ENCODE measurements at regions not wholly inside any gene's neighbourhood (a gene's known extent, or its start where the extent isn't known, plus 50 kb on each side); places are given as distances from the start of the nearest gene placed in this dataset.
"Not testable (repeated sequence)": the region's sequence is repeated elsewhere in the genome, so short reads cannot be mapped to it uniquely, and the experiment has no call there.

DNA sequence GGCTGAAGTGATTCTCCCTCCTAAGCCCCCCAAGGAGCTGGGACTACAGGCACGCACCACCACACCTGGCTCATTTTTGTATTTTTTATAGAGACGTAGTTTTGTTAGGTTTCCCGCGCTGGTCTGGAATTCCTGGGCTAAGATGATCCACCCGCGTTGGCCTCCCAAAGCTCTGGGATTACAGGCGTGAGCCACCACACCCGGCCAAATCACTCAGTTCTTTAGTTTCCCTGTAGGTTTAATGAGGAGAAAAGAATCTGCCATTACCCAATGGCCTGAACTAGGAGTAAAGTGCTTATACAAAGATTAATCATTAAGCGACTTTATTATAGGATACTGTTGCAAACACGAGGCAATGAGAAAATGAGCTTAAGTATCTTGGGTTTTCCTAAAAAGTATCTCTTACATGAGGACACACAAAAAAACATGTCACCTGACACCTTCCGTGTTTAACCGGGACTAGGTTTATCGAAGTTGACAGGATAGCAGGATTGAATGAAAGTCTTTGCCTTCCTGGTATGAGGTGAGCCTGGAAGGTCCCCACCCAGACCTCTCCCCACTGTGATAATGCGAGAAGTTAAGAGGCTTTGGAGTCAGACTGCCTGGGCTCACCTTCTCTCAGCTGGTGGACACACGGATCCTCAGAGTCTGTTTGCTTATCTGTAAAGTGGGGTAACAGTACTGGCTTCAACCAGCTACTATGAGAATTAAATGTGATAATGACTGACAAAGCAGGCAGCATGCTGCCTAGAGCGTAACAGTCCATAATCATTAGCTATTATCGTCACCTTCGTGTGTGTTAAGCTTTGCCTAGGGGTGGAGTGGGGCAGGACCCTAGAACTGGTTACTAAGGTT lies 133.5 kb upstream of the KRAS start:
- FAIRE-seq (no peak), DNase-seq (ENCODE audit: low spot score) (no peak)

DNA sequence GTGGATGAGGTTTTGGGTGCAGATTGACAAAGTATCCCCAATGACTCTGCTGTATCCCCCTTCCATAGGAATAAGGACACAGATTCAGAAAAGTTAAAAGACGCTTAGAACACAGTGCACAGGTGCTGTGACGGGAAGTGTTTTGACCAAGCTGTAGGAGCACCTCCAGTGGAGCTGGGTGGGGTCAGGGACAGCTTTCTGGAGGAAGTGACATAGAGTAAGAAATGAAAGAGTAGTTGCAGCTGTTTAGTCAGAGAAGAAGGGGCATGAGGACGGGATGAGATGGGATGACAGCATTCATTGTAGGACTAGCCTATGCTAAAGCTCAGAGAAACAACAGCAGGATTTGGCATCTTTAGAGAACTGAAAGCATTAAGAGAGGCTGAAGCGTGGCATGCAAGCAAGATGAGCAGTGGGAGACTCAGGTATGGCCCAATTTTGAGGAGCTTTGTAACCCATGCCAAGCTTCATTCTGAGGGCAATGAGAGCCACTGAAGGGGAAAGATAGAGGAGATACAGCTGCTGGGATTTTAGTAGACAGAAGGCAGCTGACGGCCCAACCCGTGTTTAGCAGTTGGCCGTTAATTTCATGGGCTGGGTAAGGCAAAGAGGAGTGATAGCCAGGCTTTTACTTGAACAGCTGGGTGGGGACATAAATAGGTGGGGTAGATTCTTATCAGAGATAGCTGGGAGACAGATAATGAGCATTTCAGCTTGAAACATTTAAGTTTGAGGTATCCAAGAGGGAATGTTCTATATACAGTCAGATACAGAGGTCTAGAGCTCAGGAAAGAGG lies 131.8 kb upstream of the KRAS start:
- DNase-seq (ENCODE audit: low spot score): no peak
- FAIRE-seq: no peak

DNA sequence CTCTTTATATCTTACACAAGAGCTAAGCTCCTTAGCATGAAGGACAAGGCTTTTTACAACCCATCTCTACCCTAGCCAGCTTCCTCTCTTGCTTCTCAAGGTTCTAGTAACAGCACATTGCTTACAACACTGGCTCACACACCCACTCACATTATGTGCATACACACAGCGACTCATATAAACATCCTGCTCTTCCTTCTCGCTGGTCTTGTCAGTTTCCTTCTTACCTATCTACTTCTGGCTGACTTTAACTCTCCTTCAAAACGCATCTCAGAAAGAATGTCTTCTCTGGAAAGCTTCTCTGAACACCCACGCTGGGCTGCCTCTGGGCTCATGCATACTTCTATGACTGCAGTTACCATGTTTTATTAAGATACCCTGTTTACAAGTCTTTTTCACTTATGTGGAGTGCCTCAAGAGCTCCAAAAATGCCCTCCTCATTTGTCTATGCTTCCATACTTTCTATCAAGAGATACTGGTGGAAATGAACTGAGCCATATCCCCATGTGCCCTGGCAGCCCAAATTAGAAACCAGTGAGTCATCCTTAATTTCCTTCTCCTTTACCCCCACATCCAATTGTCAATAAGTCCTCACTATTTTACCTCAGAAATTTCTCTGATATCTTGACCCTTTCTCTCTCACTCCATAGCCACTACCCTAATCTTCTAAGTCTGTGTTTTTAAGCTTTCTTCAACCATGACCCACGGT lies 126.9 kb upstream of the KRAS start:
- no peak for DNase-seq (ENCODE audit: low spot score)
- no peak for FAIRE-seq

DNA sequence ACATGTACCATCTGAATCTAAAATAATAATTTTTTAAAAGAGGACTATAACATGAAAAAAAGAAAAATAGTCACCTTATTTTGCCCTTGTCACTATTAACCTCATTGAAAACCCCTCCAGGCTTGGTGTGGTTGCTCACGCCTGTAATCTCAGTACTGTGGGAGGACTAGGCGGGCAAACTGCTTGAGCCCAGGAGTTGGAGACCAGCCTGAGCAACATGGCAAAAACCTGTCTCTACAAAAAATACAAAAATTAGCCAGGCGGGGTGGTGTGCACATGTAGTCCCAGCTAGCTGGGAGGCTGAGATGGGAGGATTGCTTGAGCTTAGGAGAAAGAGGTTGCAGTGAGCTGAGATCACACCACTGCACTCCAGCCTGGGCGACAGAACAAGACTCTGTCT lies 126.3 kb upstream of the KRAS start:
- no peak for DNase-seq (ENCODE audit: low spot score)
- no peak for FAIRE-seq

DNA sequence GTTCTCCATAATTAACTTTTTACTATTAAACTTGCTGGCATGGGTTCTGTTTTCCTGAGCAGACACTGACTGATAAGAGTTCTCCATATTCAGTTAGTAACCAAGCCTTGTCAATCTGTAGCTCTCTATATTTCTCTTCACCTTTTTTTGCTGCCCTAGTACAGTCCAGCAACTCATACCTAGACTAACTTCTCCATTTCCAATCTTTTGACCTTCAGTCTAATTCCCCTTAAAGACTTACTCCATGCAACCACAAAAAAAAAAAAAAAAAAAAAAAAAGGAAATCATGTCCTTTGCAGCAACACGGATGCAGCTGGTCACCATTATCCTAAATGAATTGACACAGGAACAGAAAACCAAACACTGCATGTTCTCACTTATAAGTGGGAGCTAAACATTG lies 125.7 kb upstream of the KRAS start:
- FAIRE-seq (no peak), DNase-seq (ENCODE audit: low spot score) (no peak)

DNA sequence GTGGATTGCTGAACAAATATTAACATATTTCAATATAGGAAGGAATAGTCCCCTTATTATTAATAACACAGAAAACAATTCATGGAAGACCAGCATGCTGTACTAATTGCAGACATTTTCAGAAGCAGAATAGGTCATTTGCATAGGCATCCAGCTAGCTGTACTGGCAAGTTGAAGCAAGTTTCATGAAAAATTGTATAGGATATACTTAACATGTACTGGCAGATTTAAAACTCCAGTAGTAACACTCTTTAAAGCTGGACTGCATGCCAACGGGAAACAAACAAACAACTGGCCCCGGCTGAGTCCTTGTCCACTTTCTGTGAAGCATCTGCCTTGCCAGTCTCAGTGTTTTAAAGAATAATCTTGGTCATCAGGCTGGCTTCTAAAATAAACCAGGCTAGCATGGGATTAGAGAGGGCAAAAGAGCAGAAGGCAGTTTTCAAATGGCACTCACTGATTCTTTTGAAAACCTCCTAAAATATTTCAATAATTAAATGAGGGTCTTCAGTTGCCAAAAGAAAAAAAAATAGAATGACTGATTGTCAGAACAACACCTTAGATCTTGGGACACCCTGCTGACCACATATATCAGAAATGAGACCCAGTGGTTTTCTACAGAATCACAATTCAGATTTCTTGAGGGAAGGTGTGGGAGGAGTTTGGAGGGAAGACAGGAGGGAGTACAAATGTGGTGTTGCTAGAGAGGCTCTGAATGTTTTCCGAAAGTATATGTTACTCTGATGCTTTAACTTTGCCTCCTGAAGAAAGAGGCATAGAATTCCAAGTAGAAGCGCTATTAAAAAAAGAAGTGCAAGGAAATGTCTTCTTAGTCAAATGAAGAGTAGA lies 122.5 kb upstream of the KRAS start:
- no peak for FAIRE-seq
- no peak for DNase-seq (ENCODE audit: low spot score)

DNA sequence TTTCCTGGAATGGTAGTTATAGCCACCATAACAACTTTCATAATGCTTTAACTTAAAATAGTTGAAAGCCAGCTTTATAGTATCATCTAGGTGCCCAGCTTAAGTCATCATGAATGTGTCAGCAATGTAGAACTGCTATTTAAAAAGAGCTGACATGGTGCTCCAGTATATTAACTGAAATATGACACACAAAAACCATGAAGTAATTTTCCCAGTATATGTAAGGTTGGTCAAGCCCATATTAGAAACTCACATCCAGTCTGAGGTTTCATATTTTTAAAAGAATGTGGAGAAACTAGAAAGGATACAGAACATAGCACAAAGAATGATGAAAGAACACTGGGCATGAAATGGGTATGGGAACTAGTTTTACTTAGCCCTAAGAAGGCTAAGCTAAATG lies 121.3 kb upstream of the KRAS start:
- no peak for FAIRE-seq

DNA sequence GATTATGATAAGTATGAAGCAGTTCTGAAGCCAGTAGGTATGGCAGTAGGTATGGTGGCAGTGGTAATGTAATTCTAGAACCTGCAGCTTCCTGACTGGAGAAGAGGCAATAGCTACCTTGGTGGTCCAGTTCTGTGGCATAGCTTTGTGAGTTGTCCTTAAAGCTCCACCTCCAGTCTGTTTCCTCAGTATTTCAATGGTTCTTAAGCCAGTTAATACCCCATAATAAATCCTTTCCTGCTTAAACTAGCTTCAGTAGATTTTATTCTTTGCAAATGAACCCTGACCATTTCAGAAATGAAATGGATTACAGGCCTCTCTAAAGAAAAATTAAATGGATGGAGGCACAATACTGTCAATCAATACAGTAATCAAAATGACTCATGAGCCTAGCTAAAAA lies 117.8 kb upstream of the KRAS start:
- DNase-seq (ENCODE audit: low spot score): no peak
- no peak for FAIRE-seq

More for the DNA sequence above, 121.3 kb upstream of the KRAS start:
- no peak for DNase-seq (ENCODE audit: low spot score)

DNA sequence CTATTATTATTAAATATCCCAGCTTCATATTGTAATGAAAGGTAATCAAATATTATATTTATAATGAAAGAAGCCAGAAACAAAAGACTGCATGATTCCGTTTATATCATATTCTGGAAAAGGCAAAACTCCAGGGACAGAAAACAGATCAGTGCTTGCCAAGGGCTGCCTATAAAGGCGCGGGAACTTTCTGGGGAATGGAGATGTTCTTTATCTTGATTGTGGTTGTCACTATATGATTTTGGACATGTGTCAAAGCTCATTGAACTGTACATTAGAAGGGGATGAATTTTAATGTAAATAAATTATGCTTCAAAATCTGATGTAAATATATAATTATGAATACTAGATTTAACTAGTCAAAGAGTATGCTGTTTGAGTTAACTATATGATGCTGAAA lies 115.4 kb upstream of the KRAS start:
- no peak for FAIRE-seq
- DNase-seq (ENCODE audit: low spot score): no peak

DNA sequence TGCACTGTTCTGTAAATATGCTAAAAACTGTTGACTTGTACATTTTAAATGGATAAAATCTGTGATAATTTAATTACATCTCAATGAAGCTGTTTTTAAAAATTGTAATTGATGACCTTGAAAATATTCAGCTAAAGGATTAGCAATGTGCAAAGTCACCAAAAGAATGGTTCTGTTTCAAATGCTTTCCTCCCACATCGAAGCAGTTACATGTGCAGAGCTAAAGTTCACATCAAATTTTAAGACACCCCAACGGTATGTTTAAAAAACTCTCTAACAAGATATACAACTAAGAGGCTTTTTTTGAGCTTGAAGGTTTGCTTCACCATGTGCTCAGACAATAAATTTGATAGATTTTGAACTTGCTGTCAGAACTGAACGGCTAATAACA lies 114.6 kb upstream of the KRAS start:
- DNase-seq (ENCODE audit: low spot score): no peak
- no peak for FAIRE-seq

DNA sequence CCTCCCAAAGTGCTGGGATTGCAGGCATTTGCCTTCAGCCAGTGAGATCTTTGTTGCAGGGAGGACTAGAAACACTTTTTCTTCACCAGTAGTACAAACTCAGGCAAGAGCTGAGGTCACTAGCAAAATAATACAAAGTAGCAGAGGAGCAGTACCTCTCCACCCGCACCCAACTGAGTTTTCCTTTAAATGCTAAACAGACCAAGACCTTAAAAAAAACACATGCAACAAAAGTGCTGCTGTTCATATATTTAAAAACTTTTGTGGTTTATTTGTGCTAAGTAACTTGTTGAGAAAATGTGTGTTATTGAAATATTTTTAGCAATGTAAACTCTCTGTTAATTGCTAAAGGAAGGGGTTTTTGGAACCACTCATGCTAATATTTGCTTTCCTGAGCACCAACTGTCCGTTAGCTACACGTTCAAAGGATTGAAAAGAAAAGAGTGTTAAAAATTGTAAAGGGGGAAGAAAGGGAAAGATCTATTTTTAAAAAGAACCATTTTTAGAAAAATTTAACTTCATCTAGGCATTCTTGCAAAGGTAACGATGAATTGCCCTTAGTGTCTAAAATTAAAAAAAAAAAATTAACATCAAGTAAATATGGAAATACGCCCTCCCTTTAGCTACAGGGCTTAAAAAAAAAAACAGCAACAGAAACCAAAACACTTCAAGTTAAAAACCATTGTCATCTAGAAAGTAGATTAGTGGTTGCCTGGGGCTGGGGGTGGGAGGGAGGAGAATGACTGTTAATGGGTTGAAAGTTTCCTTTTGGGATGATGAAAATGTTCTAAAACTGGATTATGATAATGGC lies 114.0 kb upstream of the KRAS start:
- FAIRE-seq (no peak), DNase-seq (ENCODE audit: low spot score) (no peak)

DNA sequence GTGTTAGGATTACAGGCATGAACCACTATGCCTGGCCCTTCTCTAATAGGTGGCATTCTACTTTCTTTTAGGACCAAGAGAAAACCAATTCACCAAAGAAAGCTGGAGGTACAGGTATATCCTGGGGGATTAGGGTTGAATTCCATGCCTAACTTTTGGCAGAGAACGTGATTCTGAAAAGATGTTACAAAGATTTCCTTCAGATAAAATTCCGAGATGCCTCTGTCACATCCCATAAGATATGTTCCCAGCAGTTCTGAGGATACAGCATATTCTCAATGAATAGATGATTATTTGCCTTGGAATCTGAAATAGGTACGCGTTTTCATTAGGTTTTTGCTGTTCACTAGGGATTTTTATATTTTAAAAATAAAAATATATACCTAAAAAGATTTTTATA lies 111.9 kb upstream of the KRAS start:
- no peak for DNase-seq (ENCODE audit: low spot score)
- FAIRE-seq: no peak

DNA sequence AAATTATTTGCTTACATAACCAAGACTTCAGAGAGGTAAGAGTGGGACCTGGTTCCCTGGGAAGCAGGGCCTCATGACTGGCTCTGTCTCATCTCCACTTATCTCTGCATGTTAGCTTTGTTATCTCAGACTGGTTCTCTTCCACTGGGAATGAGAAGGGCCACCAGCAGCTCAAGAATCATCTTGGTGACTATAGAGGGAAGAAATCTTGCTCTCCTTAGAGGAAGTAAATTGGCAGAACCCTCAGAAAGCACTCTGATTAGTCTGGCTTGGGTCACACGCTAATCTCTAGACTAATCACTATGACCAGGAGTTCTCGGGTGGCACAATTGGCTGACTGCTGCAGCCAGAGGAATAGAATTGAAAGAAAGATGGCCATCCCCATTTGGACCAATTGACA lies 110.8 kb upstream of the KRAS start:
- FAIRE-seq (no peak), DNase-seq (ENCODE audit: low spot score) (no peak)

DNA sequence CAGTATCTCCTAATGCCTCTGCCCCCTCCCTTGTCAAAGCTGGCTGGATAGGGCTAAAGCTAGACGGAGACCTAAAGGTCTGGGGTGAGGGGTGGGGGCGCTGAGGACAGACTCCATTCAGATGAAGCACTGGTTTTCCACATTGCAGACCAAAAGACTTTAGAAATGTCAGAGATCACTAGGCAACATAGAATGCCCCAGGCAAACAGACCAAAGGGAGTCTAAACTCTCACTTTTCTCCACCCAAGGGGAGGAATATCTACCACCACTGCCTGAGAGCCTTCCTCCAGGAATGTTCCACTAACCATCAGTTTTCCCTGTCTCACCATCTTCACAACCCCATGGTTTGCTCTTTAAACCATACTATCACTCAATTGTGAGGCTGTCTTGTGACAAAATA lies 106.9 kb upstream of the KRAS start:
- FAIRE-seq: no peak

DNA sequence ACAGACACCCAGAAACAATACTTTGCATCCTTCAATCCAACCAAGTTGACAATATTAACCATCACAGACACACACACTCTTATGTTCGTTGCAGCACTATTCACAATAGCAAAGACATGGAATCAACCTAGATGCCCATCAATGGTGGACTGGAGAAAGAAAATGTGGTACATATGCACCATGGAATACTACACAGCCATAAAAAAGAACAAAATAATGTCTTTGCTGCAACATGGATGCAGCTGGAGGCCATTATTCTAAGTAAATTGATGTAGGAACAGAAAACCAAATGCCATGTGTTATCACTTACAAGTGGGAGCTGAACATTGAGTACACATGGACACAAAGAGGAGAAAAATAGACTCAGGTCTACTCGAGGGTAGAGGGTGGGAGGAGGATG lies 102.2 kb upstream of the KRAS start:
- DNase-seq (ENCODE audit: low spot score); FAIRE-seq: not testable (repeated sequence)

More for the DNA sequence above, 106.9 kb upstream of the KRAS start:
- DNase-seq (ENCODE audit: low spot score): no peak

DNA sequence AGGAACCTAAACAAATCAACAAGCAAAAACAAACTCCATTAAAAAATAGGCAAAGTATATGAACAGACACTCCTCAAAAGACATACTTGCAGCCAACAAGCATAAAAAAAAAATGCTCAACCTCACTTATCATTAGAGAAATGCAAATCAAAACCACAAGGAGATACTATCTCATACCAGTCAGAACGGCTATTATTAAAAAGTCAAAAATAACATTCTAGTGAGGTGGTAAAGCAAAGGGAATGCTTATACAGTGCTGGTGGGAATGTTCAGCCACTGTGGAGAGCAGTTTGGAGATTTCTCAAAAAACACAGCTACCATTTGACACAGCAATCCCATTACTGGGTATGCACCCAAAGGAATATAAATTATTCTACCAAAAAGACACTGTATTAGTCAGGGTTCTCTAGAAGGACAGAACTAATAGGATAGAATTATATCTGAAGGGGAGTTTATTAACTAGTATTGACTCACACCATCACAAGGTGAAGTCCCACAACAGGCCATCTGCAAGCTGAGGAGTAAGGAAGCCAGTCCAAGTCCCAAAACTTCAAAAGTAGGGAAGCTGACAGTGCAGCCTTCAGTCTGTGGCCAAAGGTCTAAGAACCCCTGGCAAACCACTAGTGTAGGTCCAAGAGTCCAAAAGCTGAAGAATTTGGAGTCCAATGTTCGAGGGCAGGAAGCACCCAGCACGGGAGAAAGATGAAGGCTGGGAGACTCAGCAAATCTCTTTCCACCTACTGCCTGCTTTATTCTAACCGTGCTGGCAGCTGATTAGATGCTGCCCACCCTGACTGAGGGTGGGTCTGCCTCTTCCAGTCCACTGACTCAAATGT lies 101.6 kb upstream of the KRAS start:
- DNase-seq (ENCODE audit: low spot score) (no peak), FAIRE-seq (no peak)

DNA sequence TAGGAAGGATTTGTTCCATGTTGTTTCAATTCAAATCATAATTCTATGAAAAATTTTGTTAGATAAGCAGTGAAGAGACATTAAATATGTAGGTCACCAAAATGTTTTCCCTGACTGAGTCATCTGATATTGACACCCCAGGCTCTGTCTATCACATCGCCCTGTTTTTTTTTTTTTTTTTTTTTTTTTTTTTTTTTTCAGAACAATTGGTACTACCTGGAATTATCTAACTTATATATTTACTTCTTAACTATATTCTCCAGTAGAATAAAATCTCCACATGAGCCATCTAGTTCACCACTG lies 97.8 kb upstream of the KRAS start:
- no peak for FAIRE-seq
- DNase-seq (ENCODE audit: low spot score): no peak

DNA sequence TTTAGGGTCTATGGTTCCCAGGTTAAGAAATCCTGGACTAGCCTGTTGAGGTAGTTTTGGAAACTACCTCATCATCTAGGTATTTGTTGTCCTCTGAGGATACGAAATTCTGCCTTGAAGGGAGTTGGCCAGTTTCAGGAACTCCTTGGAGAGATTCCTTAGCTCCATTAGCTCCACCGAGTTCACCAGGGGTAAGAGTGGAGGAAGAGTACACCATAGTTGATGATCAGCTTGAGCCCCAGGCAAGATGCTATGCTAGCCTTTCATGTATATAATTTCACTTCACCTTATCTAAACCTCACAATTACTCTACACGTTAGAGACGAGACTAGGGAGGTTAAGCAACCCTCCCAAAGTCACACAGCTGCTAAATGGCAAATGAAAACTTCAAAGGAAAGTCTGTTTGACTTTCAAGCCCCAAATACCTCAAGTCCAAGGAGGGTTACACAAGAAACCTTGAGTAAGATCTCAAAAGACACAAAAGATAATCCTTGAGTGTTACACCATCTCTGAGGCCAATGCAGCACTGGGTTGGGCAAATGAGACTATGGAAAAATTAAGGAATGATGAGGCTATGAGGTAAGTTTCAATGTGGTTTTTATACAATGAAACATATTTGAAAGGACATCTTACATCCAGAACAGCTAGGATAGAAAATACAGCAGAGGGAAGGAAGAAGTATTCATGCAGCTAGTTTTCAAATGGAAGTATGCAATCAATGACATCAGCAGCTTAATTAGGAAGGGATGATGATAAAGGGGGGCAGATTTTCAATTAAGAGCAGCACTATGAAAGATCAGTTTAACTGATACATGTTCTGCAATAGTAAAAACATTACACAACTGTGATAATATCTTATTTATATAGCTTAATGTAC lies 97.2 kb upstream of the KRAS start:
- no peak for FAIRE-seq
- no peak for DNase-seq (ENCODE audit: low spot score)

DNA sequence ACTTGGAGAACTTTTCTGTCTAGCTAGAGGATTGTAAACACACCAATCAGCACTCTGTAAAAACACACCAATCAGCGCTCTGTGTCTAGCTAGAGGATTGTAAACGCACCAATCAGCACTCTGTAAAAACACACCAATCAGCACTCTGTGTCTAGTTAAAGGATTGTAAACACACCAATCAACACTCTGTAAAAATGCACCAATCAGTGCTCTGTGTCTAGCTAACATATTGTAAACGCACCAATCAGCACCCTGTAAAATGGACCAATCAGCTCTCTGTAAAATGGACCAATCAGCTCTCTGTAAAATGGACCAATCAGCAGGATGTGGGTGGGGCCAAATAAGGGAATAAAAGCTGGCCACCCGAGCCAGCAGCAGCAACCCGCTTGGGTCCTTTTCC lies 91.1 kb upstream of the KRAS start:
- FAIRE-seq; DNase-seq (ENCODE audit: low spot score): not testable (repeated sequence)

Measured in RCC 7860 (cell line).